Stomach (tissue), 4 donors: ENCODE measurements at regions not wholly inside any gene's neighbourhood (a gene's known extent, or its start where the extent isn't known, plus 50 kb on each side); places are given as distances from the start of the nearest gene placed in this dataset.

ENCODE experiments used
- CTCF ChIP-seq, 7 experiments: fragments of 450-650 bp in 4 of 7; fragments of 200-600 bp in 3 of 7; sonication (generic) in 3 of 7; IDR thresholded peaks; one replicate each; pipeline ENCODE4 v1.5.1; 2016 to 2019; ENCODE audit warnings: antibody characterized with exemption in 7 of 7, control low read depth in 2 of 7, mild to moderate bottlenecking in 1 of 7
- POLR2A ChIP-seq, 4 donors: fragments of 450-650 bp; IDR thresholded peaks; one replicate each; pipeline ENCODE4 v1.6.1; 2016; ENCODE audit warnings: antibody characterized with exemption in 4 of 4, control low read depth in 2 of 4, mild to moderate bottlenecking in 1 of 4, moderate library complexity in 1 of 4

- TF ChIP-seq CTCF (IDR thresholded peaks at IDR 0.05) (no peak), POLR2A (IDR thresholded peaks at IDR 0.05) (no peak)
Observed at GRCh38 chr6:140794544-140794943, 1338.2 kb upstream of the GJE1 start.
